ENCODE measurements at regions not wholly inside any gene's neighbourhood (a gene's known extent, or its start where the extent isn't known, plus 50 kb on each side); places are given as distances from the start of the nearest gene placed in this dataset.

DNA sequence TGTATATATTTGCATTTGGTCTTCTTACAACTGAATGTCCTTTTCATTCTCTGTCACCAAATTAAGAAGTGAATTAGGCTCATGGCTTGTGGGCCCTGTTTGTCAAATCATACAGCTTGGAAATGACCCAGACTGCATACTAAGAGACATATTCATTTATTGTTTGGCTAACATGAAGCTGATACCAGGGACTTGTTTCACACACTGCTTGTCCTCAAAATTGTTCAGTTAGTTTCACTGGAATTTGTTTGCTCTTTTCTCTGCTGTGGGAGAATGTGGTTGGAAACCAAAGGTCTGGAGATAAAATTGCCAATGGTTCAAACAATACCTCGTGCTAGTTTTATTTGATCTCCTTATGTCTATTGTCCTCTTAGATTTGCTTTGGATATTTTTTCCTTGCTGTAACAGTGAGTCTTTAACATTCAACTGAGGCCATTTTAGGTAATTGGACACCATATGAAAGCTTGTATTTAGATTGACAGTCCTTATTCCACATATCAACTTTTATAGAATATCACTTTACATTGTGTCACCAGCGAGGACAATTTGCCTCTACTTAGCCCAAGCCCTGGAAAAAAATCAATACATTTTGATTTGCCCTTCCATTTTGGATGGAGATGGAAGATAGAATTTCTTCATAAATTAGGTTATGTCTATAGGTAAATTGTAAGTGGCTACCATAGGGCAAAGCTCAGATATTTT is 144.3 kb upstream of the MTAP start:
- TF ChIP-seq, protein P1, sequence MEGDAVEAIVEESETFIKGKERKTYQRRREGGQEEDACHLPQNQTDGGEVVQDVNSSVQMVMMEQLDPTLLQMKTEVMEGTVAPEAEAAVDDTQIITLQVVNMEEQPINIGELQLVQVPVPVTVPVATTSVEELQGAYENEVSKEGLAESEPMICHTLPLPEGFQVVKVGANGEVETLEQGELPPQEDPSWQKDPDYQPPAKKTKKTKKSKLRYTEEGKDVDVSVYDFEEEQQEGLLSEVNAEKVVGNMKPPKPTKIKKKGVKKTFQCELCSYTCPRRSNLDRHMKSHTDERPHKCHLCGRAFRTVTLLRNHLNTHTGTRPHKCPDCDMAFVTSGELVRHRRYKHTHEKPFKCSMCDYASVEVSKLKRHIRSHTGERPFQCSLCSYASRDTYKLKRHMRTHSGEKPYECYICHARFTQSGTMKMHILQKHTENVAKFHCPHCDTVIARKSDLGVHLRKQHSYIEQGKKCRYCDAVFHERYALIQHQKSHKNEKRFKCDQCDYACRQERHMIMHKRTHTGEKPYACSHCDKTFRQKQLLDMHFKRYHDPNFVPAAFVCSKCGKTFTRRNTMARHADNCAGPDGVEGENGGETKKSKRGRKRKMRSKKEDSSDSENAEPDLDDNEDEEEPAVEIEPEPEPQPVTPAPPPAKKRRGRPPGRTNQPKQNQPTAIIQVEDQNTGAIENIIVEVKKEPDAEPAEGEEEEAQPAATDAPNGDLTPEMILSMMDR (IDR thresholded peaks at IDR 0.05): no peak
- TF ChIP-seq POLR2A (IDR thresholded peaks at IDR 0.05): no peak

All from uterus (tissue), 2 donors.